WTC11 (cell line): ENCODE measurements at regions not wholly inside any gene's neighbourhood (a gene's known extent, or its start where the extent isn't known, plus 50 kb on each side); places are given as distances from the start of the nearest gene placed in this dataset.
A peak's percentile ranks its signal among the peaks of the same experiment; 100 is the strongest.

ENCODE experiments used
- ATAC-seq: fragments of 200-7000 bp; cut with Tn5 transposase; 2 replicates; pipeline ENCODE4 v1.10.0; 2021; ENCODE audit warnings: mild to moderate bottlenecking, moderate library complexity
- CTCF ChIA-PET: fragments of 300-600 bp; sonication (Branson Sonifier 250); formaldehyde crosslinking; loops from one replicate; lab custom pipeline; 2021; ENCODE audit warnings: antibody characterized with exemption; lab: Charles Lee
- POLR2A ChIA-PET: fragments of 350-600 bp; sonication (Branson Sonifier 250); formaldehyde crosslinking; loops from one replicate; lab custom pipeline; 2021; ENCODE audit warnings: antibody characterized with exemption; lab: Charles Lee
- DNase-seq: peaks from one replicate; pipeline ENCODE4 v3.0.0; 2021; ENCODE audit warnings: low spot score
- H3K27ac Mint-ChIP-seq: 2 replicates; pipeline ENCODE4 v1.8.0; 2021; ENCODE audit warnings: mixed read lengths
- H3K27me3 Mint-ChIP-seq: 2 replicates; pipeline ENCODE4 v1.8.0; 2021; ENCODE audit warnings: low read depth, mild to moderate bottlenecking, moderate library complexity, mixed read lengths
- H3K36me3 Mint-ChIP-seq: 2 replicates; pipeline ENCODE4 v1.8.0; 2021; ENCODE audit warnings: mixed read lengths
- H3K4me1 Mint-ChIP-seq: 2 replicates; pipeline ENCODE4 v1.8.0; 2022; ENCODE audit warnings: mixed read lengths
- H3K4me3 Mint-ChIP-seq: 2 replicates; pipeline ENCODE4 v1.8.0; 2021; ENCODE audit warnings: mild to moderate bottlenecking, moderate library complexity, mixed read lengths
- H3K9me3 Mint-ChIP-seq: 2 replicates; pipeline ENCODE4 v1.8.0; 2021; ENCODE audit warnings: mixed read lengths
- ATF3 ChIP-seq: sonication (generic); formaldehyde crosslinking; conservative IDR thresholded peaks from 2 replicates; pipeline ENCODE4 v1.8.1; 2022; ENCODE audit warnings: mild to moderate bottlenecking, missing genetic modification reagents
- CBFB ChIP-seq: sonication (generic); formaldehyde crosslinking; IDR thresholded peaks from 2 replicates; pipeline ENCODE4 v1.8.1; 2022; ENCODE audit warnings: mild to moderate bottlenecking, low read depth, missing genetic modification reagents
- E2F4 ChIP-seq: sonication (generic); formaldehyde crosslinking; IDR thresholded peaks from 2 replicates; pipeline ENCODE4 v1.8.1; 2022; ENCODE audit warnings: low read depth, mild to moderate bottlenecking, moderate library complexity, missing genetic modification reagents, borderline replicate concordance
- EMX1 ChIP-seq: fragments of 250-450 bp; sonication (Bioruptor Pico); IDR thresholded peaks from 2 replicates; pipeline ENCODE4 v1.8.0; 2021; ENCODE audit warnings: mild to moderate bottlenecking
- ESRRA ChIP-seq: sonication (generic); formaldehyde crosslinking; IDR thresholded peaks from 2 replicates; pipeline ENCODE4 v1.8.1; 2022; ENCODE audit warnings: mild to moderate bottlenecking, missing genetic modification reagents, borderline replicate concordance
- FOXP1 ChIP-seq: sonication (generic); formaldehyde crosslinking; IDR thresholded peaks from 2 replicates; pipeline ENCODE4 v1.8.0; 2022; ENCODE audit warnings: missing genetic modification reagents, mild to moderate bottlenecking, moderate library complexity, borderline replicate concordance
- GTF2I ChIP-seq: fragments of 250-450 bp; sonication (Bioruptor Pico); conservative IDR thresholded peaks from 2 replicates; pipeline ENCODE4 v1.4.0; 2021; ENCODE audit warnings: mild to moderate bottlenecking
- IRF2 ChIP-seq: sonication (generic); formaldehyde crosslinking; IDR thresholded peaks from 2 replicates; pipeline ENCODE4 v1.8.0; 2022; ENCODE audit warnings: low read depth, missing genetic modification reagents, borderline replicate concordance
- KAT7 ChIP-seq: sonication (generic); formaldehyde crosslinking; IDR thresholded peaks from 2 replicates; pipeline ENCODE4 v1.8.1; 2023; ENCODE audit warnings: missing genetic modification reagents, mild to moderate bottlenecking, borderline replicate concordance
- NR1H2 ChIP-seq: sonication (generic); formaldehyde crosslinking; IDR thresholded peaks from 2 replicates; pipeline ENCODE4 v1.9.0; 2021; ENCODE audit warnings: mild to moderate bottlenecking, moderate library complexity, missing genetic modification reagents
- NR2C2 ChIP-seq: sonication (generic); formaldehyde crosslinking; IDR thresholded peaks from 2 replicates; pipeline ENCODE4 v1.8.0; 2022; ENCODE audit warnings: mild to moderate bottlenecking, missing genetic modification reagents
- NR3C1 ChIP-seq: sonication (generic); formaldehyde crosslinking; conservative IDR thresholded peaks from 2 replicates; pipeline ENCODE4 v1.8.1; 2023; ENCODE audit warnings: low read depth, mild to moderate bottlenecking, missing genetic modification reagents
- OVOL2 ChIP-seq: fragments of 250-450 bp; sonication (Bioruptor Pico); IDR thresholded peaks from 2 replicates; pipeline ENCODE4 v1.9.0; 2021; ENCODE audit warnings: mild to moderate bottlenecking, borderline replicate concordance
- PRRX2 ChIP-seq: fragments of 250-450 bp; sonication (Bioruptor Pico); IDR thresholded peaks from 2 replicates; pipeline ENCODE4 v1.8.0; 2021; ENCODE audit warnings: mild to moderate bottlenecking
- RORB ChIP-seq: fragments of 250-450 bp; sonication (Bioruptor Pico); IDR thresholded peaks from 2 replicates; pipeline ENCODE4 v1.9.0; 2021; ENCODE audit warnings: mild to moderate bottlenecking
- SMAD3 ChIP-seq: sonication (generic); formaldehyde crosslinking; IDR thresholded peaks from 2 replicates; pipeline ENCODE4 v1.8.0; 2022; ENCODE audit warnings: missing genetic modification reagents, mild to moderate bottlenecking, borderline replicate concordance
- SMAD4 ChIP-seq: sonication (generic); formaldehyde crosslinking; IDR thresholded peaks from 2 replicates; pipeline ENCODE4 v1.8.0; 2022; ENCODE audit warnings: mild to moderate bottlenecking, missing genetic modification reagents
- SP1 ChIP-seq: sonication (generic); formaldehyde crosslinking; conservative IDR thresholded peaks from 2 replicates; pipeline ENCODE4 v1.8.1; 2022; ENCODE audit warnings: missing genetic modification reagents
- TCF7 ChIP-seq: sonication (generic); formaldehyde crosslinking; IDR thresholded peaks from 2 replicates; pipeline ENCODE4 v1.8.0; 2022; ENCODE audit warnings: mild to moderate bottlenecking, low read depth, missing genetic modification reagents, moderate library complexity
- USF2 ChIP-seq: sonication (generic); formaldehyde crosslinking; IDR thresholded peaks from 2 replicates; pipeline ENCODE4 v1.8.1; 2023; ENCODE audit warnings: mild to moderate bottlenecking, missing genetic modification reagents, moderate library complexity
- ZNF121 ChIP-seq: sonication (generic); formaldehyde crosslinking; IDR thresholded peaks from 2 replicates; pipeline ENCODE4 v1.8.0; 2023; ENCODE audit warnings: missing genetic modification reagents
- ZNF219 ChIP-seq: sonication (generic); formaldehyde crosslinking; IDR thresholded peaks from 2 replicates; pipeline ENCODE4 v1.8.0; 2023; ENCODE audit warnings: missing genetic modification reagents, mild to moderate bottlenecking, borderline replicate concordance
- ZNF232 ChIP-seq: sonication (generic); formaldehyde crosslinking; IDR thresholded peaks from 2 replicates; pipeline ENCODE4 v1.8.0; 2022; ENCODE audit warnings: mild to moderate bottlenecking, missing genetic modification reagents
- ZNF263 ChIP-seq: sonication (generic); formaldehyde crosslinking; IDR thresholded peaks from 2 replicates; pipeline ENCODE4 v1.8.1; 2022; ENCODE audit warnings: low read depth, mild to moderate bottlenecking, moderate library complexity, missing genetic modification reagents
- ZNF425 ChIP-seq: fragments of 250-450 bp; sonication (Bioruptor Pico); conservative IDR thresholded peaks from 2 replicates; pipeline ENCODE4 v1.9.0; 2021; ENCODE audit warnings: mild to moderate bottlenecking
- TF ChIP-seq, protein P1 (sequence below): sonication (generic); formaldehyde crosslinking; IDR thresholded peaks from 2 replicates; pipeline ENCODE4 v1.8.1; 2023; ENCODE audit warnings: mild to moderate bottlenecking, missing genetic modification reagents, borderline replicate concordance
- TF ChIP-seq, protein P2 (sequence below): sonication (generic); formaldehyde crosslinking; IDR thresholded peaks from 2 replicates; pipeline ENCODE4 v1.8.0; 2022; ENCODE audit warnings: mild to moderate bottlenecking, missing genetic modification reagents

- TF ChIP-seq, protein P1, sequence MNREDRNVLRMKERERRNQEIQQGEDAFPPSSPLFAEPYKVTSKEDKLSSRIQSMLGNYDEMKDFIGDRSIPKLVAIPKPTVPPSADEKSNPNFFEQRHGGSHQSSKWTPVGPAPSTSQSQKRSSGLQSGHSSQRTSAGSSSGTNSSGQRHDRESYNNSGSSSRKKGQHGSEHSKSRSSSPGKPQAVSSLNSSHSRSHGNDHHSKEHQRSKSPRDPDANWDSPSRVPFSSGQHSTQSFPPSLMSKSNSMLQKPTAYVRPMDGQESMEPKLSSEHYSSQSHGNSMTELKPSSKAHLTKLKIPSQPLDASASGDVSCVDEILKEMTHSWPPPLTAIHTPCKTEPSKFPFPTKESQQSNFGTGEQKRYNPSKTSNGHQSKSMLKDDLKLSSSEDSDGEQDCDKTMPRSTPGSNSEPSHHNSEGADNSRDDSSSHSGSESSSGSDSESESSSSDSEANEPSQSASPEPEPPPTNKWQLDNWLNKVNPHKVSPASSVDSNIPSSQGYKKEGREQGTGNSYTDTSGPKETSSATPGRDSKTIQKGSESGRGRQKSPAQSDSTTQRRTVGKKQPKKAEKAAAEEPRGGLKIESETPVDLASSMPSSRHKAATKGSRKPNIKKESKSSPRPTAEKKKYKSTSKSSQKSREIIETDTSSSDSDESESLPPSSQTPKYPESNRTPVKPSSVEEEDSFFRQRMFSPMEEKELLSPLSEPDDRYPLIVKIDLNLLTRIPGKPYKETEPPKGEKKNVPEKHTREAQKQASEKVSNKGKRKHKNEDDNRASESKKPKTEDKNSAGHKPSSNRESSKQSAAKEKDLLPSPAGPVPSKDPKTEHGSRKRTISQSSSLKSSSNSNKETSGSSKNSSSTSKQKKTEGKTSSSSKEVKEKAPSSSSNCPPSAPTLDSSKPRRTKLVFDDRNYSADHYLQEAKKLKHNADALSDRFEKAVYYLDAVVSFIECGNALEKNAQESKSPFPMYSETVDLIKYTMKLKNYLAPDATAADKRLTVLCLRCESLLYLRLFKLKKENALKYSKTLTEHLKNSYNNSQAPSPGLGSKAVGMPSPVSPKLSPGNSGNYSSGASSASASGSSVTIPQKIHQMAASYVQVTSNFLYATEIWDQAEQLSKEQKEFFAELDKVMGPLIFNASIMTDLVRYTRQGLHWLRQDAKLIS (CRISPR knock-in tag) = no peak
- TF ChIP-seq ZNF263 (CRISPR knock-in tag) (no peak), NR2C2 (no peak), ZNF219 (CRISPR knock-in tag) (no peak), RORB (CRISPR knock-in tag) (no peak), EMX1 (CRISPR knock-in tag) (no peak)
These were observed 384.7 kb upstream of the FZD8 start (continued) for GRCh38 chr10:36026656-36027390.

DNA sequence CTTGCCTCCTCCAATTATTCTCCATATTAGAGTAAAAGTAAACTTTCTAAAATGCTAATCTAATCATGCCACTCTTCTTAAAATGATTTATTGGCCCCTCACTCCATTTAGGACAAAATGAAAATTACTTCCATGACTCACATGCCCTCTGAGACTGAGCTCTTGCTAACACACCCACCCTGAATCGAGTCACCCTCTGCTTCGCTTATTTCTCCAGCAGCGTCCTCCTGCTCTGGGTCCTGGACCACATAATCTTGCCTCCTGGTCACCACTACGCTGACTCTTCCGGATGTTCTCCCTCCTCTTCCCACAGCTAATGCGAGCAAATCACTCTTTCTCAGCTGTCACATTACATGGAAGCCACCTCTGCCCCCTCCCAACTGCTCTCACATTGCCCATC lies 384.0 kb upstream of the FZD8 start:
- CTCF ChIA-PET = no interaction called here
- DNase-seq = no peak
- Mint-ChIP-seq H3K4me1 (peaks cover 5% of the 10 kb centered on the region), H3K4me3 (no peak overlapping the region), H3K27ac (peak overlapping the region; percentile 14; the same call in 1 of the 2 replicates), H3K9me3 (peaks cover 9% of the 10 kb centered on the region), H3K36me3 (no peaks in the 10 kb centered on the region), H3K27me3 (no peaks in the 10 kb centered on the region)
- POLR2A ChIA-PET = no interaction called here
- no peak for TF ChIP-seq E2F4
- no peak for TF ChIP-seq ZNF121 (CRISPR knock-in tag)
- no peak for TF ChIP-seq ZNF263 (CRISPR knock-in tag)
- TF ChIP-seq, protein P2, sequence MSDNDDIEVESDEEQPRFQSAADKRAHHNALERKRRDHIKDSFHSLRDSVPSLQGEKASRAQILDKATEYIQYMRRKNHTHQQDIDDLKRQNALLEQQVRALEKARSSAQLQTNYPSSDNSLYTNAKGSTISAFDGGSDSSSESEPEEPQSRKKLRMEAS (CRISPR knock-in tag) = no peak
- no peak for TF ChIP-seq CBFB (CRISPR knock-in tag)
- TF ChIP-seq ZNF232 = no peak
- no peak for TF ChIP-seq PRRX2 (CRISPR knock-in tag)
- TF ChIP-seq SP1 (CRISPR knock-in tag) = no peak
- ATAC-seq = no peak

DNA sequence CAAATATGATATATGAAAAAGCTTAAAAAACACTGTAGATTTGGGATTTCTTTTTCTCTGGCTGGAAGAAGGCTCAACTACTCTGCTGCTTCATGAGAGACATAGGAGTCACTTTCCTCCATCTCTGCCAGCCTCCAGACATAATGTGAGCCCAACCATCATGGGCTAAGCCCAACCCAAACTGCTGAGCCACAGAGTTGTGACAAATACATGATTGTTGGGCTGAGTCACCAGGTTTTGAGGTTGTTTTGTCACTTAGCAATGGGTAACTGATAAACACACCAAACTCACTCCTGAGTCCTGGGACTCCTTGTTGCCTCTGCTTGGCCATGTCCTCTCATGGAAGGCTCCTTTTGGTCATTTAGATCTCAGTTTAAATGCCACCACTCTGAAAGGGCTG lies 381.8 kb upstream of the FZD8 start:
- H3K9me3 Mint-ChIP-seq = peaks cover 9% of the 10 kb centered on the region
- no peak overlapping the region for H3K27ac Mint-ChIP-seq
- H3K27me3 Mint-ChIP-seq = no peaks in the 10 kb centered on the region; the same call in 1 of the 2 replicates
- no peaks in the 10 kb centered on the region for H3K36me3 Mint-ChIP-seq
- no peak for DNase-seq
- CTCF ChIA-PET = no interaction called here
- H3K4me3 Mint-ChIP-seq = no peak overlapping the region
- POLR2A ChIA-PET = no interaction called here
- H3K4me1 Mint-ChIP-seq = peaks cover 5% of the 10 kb centered on the region
- ATAC-seq = no peak
- TF ChIP-seq GTF2I (no peak), NR3C1 (no peak), IRF2 (CRISPR knock-in tag) (no peak), PRRX2 (CRISPR knock-in tag) (no peak), NR1H2 (CRISPR knock-in tag) (no peak), KAT7 (CRISPR knock-in tag) (no peak), SMAD4 (no peak), ZNF232 (no peak), ATF3 (CRISPR knock-in tag) (no peak), FOXP1 (CRISPR knock-in tag) (no peak), ZNF425 (CRISPR knock-in tag) (no peak), TCF7 (no peak), SMAD3 (CRISPR knock-in tag) (no peak), USF2 (no peak), OVOL2 (CRISPR knock-in tag) (no peak), ESRRA (CRISPR knock-in tag) (no peak)
